NCI-H524 treated with DMSO at 0.1 percent for 48 hours (cell line): ENCODE measurements at regions not wholly inside any gene's neighbourhood (a gene's known extent, or its start where the extent isn't known, plus 50 kb on each side); places are given as distances from the start of the nearest gene placed in this dataset.

Source experiments
- DNase-seq: peaks from one replicate; lab custom pipeline; 2025; lab: John Stamatoyannopoulos, UW

- no peak for DNase-seq
Measured at GRCh38 chr4:167702391-167702790, 389.9 kb upstream of the ANXA10 start.

- DNase-seq: no peak
Measured at GRCh38 chr4:167711517-167711916, 380.8 kb upstream of the ANXA10 start.

GRCh38 chr4:167713756-167714155 lies 378.6 kb upstream of the ANXA10 start:
- DNase-seq: no peak

- DNase-seq: no peak
Measured at GRCh38 chr4:167715176-167715575, 377.2 kb upstream of the ANXA10 start.

GRCh38 chr4:167717495-167717894 lies 374.8 kb upstream of the ANXA10 start:
- DNase-seq: no peak

GRCh38 chr4:167721617-167722486 lies 370.5 kb upstream of the ANXA10 start:
- no peak for DNase-seq

- DNase-seq: no peak
Measured at GRCh38 chr4:167722487-167722808, 369.9 kb upstream of the ANXA10 start.

GRCh38 chr4:167724941-167725340 lies 367.4 kb upstream of the ANXA10 start:
- DNase-seq: no peak

- DNase-seq: no peak
Measured at GRCh38 chr4:167730769-167731168, 361.6 kb upstream of the ANXA10 start.

- DNase-seq: no peak
Measured at GRCh38 chr4:167745024-167745687, 347.2 kb upstream of the ANXA10 start.

GRCh38 chr4:167767281-167767680 lies 325.1 kb upstream of the ANXA10 start:
- DNase-seq: no peak

- no peak for DNase-seq
Measured at GRCh38 chr4:167774646-167775045, 317.7 kb upstream of the ANXA10 start.

GRCh38 chr4:167775375-167775774 lies 317.0 kb upstream of the ANXA10 start:
- no peak for DNase-seq

- DNase-seq: no peak
Measured at GRCh38 chr4:167779280-167779679, 313.1 kb upstream of the ANXA10 start.

- no peak for DNase-seq
Measured at GRCh38 chr4:167779864-167780263, 312.5 kb upstream of the ANXA10 start.

GRCh38 chr4:167784826-167785225 lies 307.5 kb upstream of the ANXA10 start:
- DNase-seq: peak; percentile 42

- DNase-seq: no peak
Measured at GRCh38 chr4:167785523-167785922, 306.8 kb upstream of the ANXA10 start.

- no peak for DNase-seq
Measured at GRCh38 chr4:167786504-167786903, 305.8 kb upstream of the ANXA10 start.

- no peak for DNase-seq
Measured at GRCh38 chr4:167787231-167787630, 305.1 kb upstream of the ANXA10 start.

GRCh38 chr4:167802463-167803212 lies 289.7 kb upstream of the ANXA10 start:
- DNase-seq: no peak

- DNase-seq: no peak
Measured at GRCh38 chr4:167811958-167812357, 280.4 kb upstream of the ANXA10 start.

- DNase-seq: no peak
Measured at GRCh38 chr4:167826281-167826680, 266.1 kb upstream of the ANXA10 start.

- no peak for DNase-seq
Measured at GRCh38 chr4:167831855-167832254, 260.5 kb upstream of the ANXA10 start.
